Right lung (tissue), 2 donors: ENCODE measurements at regions not wholly inside any gene's neighbourhood (a gene's known extent, or its start where the extent isn't known, plus 50 kb on each side); places are given as distances from the start of the nearest gene placed in this dataset.
A peak's percentile ranks its signal among the peaks of the same experiment; 100 is the strongest.

Experiments used
- DNase-seq, 2 donors: peaks; one replicate each; pipeline ENCODE4 v3.0.0-alpha.2; 2013

- DNase-seq, result no peak
These were observed 319.3 kb upstream of the UBE2E3 start for GRCh38 chr2:180660881-180661685.

DNA sequence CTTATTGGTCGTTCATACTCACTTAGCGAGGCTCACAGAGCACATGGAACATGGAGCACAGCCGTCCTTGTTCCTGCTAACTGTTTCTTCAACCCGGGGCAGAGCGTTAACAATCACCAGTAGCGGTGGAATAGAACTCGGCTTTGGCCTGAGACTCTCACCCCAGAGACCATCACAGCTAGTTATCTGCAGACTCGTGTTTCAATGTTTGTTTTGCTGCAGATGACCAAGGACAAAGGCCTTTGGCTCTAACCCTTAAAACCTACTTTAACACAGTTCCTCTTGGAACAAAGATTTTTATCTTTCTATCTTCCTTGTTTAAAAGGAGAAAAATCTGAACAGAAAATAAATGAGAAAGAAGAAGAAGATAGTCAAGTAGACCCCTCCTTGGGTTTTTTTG, 320.2 kb upstream of the UBE2E3 start:
- DNase-seq, result no peak

DNA sequence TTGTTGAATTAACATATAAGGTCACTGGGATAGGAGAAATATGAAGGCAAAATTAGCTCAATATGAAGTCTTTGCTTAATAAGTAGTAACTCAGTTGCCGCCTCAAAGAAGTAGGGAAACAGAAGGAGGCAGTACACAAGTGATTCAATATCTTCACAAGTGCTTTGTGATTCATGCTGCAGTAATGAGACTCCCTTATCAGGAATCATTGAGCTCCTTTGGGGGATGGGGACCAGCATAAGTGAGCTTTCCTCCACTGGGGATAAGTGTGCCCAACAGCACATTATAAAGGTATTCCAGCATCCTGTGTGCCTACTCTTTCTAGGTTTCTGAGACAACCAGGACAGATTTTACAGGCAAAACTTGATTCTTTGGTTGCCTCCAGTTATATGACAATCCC, 323.4 kb upstream of the UBE2E3 start:
- no peak for DNase-seq

DNA sequence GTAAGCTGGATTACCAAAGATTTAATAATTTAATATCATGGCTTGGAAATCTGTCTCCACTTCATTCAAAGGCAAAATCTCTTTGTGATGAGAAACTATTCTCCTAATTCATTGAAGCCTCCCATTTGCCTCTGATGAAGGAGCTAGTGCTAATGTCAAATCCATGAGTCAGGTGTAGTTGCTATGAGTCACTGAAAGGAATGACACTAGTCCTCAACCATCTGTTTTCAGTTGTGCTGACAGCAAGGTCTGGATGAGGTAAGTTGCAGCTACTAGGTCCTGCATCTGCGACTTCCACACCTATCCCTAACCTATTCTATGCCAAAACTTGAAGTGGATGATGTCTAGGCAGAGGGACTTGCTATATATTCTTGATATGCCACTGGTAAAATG, 324.0 kb upstream of the UBE2E3 start:
- DNase-seq, result no peak

GRCh38 chr2:180655842-180656454, 324.5 kb upstream of the UBE2E3 start:
- DNase-seq, result no peak

DNA sequence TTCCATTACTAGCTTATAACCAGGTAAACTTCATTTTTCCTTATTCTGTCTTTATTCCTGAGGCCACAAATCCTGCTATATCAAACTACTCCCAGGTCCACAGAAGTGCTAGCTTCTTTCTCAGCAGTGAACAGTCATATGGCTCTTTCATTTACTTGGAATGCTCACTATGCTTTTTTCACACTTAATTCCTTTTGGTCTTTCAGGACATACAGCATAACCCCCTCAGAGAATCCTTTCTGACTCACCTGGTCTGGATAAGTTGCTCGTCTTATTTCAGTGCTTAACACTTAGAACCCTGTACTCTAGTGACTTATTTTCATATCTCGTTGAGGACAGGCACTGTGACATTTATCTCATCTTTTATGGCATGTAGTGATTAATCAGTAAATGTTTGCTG, 325.0 kb upstream of the UBE2E3 start:
- no peak for DNase-seq

GRCh38 chr2:180653481-180653880, 326.9 kb upstream of the UBE2E3 start:
- no peak for DNase-seq

DNA sequence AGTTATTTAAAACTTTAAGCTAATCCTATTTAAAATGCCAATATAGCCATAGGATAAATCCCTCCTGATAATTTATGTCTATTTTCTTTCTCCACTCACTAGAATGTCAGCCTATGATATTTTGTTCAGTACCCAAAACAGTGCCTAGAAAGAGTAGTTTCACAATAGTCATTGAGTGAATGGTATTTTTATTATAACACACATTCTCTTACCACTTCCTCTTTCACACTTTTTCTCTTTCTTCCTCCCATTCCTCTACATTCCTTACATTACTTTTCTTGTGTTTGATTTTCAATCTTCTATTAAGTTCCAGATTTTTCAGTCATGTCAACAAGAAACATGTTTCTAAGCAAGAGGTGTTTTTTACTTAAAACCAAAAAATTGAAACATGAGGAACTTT, 327.6 kb upstream of the UBE2E3 start:
- no peak for DNase-seq

DNA sequence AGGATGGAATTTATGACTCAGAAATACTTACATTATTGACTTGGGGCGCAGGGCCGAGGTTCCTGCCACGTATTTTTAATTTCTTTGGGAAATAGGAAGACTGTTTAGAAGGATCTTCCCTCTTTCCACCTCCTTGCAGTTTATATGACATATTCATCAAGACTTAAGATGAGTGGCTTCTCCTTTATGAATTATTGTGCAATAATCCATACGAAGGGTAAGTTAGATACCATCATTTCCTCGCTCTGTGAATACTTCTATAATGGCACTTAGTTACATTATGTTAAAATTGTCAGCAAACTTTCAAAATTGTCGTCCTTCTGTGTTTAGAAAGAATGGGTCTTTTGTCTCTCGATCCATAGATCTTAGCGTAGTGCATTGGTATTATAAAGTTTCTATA, 328.8 kb upstream of the UBE2E3 start:
- DNase-seq, result no peak

DNA sequence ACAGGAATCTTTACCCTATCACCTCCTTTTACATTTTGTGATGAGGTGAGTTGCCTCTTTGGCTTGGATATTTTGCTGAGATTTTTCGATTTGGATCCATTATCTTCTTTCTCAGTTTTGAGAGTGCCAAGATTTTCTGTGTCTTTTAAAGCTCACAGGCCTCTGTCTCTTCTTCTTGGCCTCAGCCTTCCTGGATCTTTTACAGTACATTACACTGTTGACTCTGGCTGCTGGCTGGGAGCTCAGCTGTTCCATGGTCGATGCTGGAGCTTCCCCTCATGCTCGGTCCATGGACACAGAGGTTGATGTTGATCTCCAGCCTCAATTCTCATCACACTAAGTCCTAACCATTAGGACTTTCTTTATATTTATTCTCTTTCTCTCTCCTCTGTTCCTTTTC, 332.8 kb upstream of the UBE2E3 start:
- DNase-seq, result peak; percentile 58 to 61

GRCh38 chr2:180647221-180647620, 333.2 kb upstream of the UBE2E3 start:
- DNase-seq, result peak in 1 of 2 donors; percentile 27

GRCh38 chr2:180646756-180647155, 333.6 kb upstream of the UBE2E3 start:
- no peak for DNase-seq

DNA sequence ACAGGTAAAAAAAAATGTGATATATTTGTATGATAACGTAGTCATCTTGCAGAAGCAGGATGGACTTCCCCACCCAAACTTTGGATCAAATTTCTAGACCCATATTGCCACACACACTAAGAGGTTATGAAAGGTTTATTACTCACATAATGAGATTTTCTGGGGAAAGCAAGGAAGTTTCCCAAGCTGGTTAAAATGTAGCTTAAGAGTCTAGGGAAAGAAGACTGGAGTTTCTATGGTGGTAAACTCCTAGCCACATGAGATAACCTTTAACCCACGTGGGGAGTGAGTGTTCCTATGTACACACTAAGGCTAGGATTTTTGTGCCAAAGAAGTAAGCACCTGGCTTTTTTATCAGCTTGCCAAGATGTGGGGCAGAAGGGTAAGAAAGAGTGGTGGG, 335.7 kb upstream of the UBE2E3 start:
- no peak for DNase-seq

- DNase-seq, result no peak
These were observed 349.6 kb upstream of the UBE2E3 start for GRCh38 chr2:180630756-180631155.

DNA sequence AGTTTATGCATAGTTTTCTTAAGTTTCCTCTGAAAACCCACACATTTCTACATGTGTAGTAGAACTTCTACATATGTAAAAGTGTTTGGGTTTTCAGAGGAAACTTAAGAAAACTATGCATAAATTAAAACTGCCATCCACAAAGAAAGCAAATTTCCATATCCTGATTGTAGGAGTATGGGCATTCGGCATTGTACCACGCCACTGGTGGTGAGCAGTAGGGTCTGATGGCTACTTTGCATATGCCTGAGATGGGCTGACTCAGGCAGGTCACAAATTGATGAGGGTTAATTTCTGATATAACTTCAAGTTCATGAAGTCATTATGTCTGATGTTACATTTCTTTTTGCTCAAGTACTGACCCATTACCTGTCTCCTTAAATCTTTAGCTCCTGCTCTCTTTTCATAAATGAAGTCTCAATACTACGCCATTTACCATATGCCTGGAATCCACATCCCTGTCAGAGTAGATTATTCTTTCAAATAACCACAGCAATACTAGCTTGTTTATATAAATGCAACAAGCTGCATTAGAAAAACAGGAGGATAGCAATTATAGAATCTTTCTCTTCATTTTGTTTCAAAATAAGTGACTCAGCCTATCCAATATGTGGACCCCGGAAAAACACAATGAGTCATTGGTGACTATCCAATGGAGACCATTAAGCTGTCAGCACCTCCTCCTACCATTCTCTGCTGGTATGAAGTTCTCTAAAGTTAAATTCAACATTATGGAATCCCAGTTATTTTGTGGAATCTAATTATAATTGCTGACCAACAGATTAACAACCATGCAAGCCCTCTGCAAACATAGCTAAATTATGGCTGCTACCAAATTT, 355.2 kb upstream of the UBE2E3 start:
- no peak for DNase-seq

DNA sequence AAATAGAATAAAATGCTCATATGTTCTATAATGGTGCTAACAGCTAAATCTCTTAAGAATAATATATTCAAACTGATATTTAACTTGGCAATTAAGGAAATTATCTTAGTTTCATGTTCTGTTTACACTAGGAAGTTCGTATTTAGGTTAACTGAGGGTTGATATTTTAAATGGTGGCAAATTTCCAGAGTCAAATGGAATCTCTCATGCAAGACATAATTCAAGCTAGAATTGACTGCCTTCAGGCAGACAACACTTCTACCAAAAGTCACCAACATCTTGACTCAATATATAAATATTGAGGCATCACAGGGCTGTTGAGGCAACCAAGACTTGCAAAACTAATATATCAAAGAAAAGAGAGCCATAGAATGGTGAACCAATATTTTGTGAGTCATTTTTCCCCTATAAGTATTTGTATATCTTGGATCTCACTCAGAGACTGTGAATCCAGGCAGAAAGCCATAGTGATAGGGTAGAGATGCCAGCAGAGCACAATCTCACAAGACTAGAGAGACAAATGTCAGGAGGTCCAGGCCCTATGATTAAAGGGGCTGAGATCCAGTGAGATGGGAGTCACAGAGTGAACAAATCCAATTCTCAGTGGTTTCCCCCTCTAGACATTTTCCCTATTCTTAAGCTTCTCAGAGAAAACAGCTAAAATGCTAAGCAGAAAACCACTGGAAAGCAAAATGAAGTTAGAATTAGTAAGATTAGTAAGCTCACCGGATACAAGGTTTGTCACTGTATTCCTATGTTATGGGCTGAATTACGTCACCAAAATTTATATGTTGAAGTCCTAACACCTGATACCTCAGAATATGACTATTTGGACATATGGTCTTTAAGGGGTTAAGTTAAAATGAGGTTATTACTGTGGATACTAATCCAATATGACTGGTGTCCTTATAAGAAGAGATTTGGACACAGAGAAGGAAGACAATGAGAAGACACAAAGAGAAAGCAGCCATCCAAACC, 358.2 kb upstream of the UBE2E3 start:
- no peak for DNase-seq

DNA sequence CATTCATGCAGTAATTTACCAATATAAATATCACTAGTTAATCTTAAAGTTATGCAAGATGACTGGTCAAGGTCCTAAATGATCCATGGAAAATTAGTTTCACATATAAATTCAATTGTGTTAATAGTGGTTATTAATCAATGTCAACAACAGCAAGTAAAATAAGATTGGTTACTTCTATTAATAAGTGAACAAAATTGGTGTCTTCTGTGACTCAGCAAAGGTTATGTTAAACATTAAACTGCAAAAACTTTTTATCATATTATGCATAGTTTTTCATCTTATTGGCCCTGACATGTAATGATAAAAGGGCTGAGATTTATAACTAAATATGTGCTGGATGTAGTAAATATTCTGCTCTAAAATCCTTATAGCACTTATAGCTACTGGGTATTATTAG, 359.0 kb upstream of the UBE2E3 start:
- DNase-seq, result no peak

DNA sequence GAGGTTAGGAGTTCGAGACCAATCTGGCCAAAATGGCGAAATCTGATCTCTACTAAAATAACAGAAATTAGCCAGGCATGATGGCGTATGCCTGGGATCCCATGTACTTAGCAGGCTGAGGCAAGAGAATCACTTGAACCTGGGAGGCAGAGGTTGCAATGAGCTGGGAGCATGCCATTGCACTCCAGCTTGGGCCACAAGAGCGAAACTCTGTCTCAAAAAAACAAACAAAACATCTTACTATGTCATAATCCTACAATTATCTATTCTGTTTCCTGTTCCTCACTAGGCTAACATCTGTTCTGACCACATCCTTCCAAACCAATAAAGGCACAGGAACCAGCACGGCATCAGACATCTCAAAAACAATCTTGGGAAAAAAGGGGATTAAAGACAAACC, 361.8 kb upstream of the UBE2E3 start:
- DNase-seq, result no peak

DNA sequence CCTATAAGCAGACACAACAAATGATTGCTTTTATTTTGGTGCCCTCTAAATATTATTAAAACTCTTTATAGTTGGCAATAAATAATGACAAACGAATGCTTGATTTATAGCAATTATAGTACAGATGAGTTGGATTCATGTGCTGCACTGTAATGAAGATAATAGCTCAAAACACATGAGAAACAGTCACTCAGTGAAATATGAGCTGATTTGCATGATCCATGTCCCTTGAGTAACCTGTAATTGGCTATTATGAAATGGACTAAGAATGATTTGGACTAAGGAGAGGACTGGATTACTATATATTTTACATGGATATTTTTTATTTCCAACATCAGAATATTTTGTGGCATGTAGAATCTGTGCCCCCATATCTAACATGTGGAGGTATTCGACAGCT, 365.6 kb upstream of the UBE2E3 start:
- no peak for DNase-seq

- no peak for DNase-seq
These were observed 370.6 kb upstream of the UBE2E3 start for GRCh38 chr2:180609626-180610340.

DNA sequence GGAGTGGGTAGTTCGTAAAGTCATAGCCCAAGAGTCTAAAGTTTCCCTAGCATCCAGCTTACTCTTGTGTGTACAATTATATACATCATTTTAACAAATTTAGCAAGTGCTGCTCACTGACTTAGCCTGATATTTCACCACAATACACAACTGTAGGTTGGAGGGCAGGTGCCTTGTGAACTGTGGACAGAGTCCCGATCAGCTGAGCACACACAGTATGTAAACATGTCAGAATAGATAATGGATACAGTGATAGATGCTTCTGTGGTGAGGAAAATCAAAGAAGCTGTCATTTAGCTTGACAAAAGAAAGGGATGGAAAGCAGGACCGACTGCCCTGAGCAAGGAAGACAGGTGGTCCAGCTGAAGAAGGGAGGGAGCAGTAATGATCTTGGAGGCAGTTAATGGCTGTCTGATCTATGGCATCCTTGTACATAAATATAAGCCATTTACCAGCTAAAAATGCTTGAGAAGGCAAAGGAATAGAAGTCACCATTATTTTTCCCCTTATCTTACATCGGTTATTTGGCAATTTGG, 372.8 kb upstream of the UBE2E3 start:
- DNase-seq, result no peak
